ENCODE measurements at regions not wholly inside any gene's neighbourhood (a gene's known extent, or its start where the extent isn't known, plus 50 kb on each side); places are given as distances from the start of the nearest gene placed in this dataset.

- TF ChIP-seq, protein P1, sequence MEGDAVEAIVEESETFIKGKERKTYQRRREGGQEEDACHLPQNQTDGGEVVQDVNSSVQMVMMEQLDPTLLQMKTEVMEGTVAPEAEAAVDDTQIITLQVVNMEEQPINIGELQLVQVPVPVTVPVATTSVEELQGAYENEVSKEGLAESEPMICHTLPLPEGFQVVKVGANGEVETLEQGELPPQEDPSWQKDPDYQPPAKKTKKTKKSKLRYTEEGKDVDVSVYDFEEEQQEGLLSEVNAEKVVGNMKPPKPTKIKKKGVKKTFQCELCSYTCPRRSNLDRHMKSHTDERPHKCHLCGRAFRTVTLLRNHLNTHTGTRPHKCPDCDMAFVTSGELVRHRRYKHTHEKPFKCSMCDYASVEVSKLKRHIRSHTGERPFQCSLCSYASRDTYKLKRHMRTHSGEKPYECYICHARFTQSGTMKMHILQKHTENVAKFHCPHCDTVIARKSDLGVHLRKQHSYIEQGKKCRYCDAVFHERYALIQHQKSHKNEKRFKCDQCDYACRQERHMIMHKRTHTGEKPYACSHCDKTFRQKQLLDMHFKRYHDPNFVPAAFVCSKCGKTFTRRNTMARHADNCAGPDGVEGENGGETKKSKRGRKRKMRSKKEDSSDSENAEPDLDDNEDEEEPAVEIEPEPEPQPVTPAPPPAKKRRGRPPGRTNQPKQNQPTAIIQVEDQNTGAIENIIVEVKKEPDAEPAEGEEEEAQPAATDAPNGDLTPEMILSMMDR (IDR thresholded peaks at IDR 0.05; ENCODE audit: extremely low read depth, low read depth, low read length): no peak
- no peak overlapping the region for H3K4me3 ChIP-seq (ENCODE audit: insufficient read depth, low read length)
These were observed 364.3 kb upstream of the CCDC196 start for GRCh38 chr14:66121859-66122258.

DNA sequence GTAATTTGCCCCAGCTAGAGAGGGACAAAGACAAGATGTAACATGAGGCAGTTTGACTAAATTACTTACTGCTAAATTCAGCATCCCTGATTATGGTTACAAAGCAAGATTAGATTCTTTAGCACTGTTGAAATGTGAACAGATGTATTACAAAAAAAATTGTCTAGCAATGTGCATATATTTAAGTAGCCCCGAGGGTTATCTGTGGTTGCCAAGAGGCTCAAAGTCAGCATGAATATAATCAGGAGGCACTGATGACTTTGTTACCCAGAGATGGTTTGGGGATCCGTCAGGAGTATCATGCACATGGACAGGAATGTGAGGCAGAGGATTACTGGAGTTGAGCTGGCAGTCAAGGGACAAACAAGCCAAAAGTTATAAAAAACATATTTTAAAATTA, 356.9 kb upstream of the CCDC196 start:
- Histone ChIP-seq H3K4me3 (ENCODE audit: insufficient read depth, low read length) (no peak overlapping the region), H4K20me1 (ENCODE audit: insufficient read depth, low read length) (no peaks in the 10 kb centered on the region), H3K27ac (ENCODE audit: low read depth, low read length) (no peak overlapping the region), H3K36me3 (ENCODE audit: insufficient read depth, low read length) (no peaks in the 10 kb centered on the region), H3K9me3 (ENCODE audit: low read depth, low read length) (no peaks in the 10 kb centered on the region), H3K79me2 (ENCODE audit: insufficient read depth, low read length) (no peaks in the 10 kb centered on the region), H3K4me1 (ENCODE audit: insufficient read depth, low read length) (no peaks in the 10 kb centered on the region), H3K4me2 (ENCODE audit: insufficient read depth, low read length) (no peak overlapping the region), H2AFZ (ENCODE audit: low read length) (no peak overlapping the region), H3K27me3 (ENCODE audit: insufficient read depth, low read length) (no peaks in the 10 kb centered on the region)
- no peak for DNase-seq (ENCODE audit: insufficient read length, low spot score, missing footprints)
- TF ChIP-seq, protein P1 (IDR thresholded peaks at IDR 0.05; ENCODE audit: extremely low read depth, low read depth, low read length): no peak

More at GRCh38 chr14:66121859-66122258, 364.3 kb upstream of the CCDC196 start:
- Histone ChIP-seq H3K9me3 (ENCODE audit: low read depth, low read length) (no peaks in the 10 kb centered on the region), H4K20me1 (ENCODE audit: insufficient read depth, low read length) (no peaks in the 10 kb centered on the region), H3K36me3 (ENCODE audit: insufficient read depth, low read length) (no peaks in the 10 kb centered on the region), H3K4me2 (ENCODE audit: insufficient read depth, low read length) (no peak overlapping the region), H2AFZ (ENCODE audit: low read length) (no peak overlapping the region), H3K4me1 (ENCODE audit: insufficient read depth, low read length) (no peaks in the 10 kb centered on the region), H3K27ac (ENCODE audit: low read depth, low read length) (no peak overlapping the region), H3K79me2 (ENCODE audit: insufficient read depth, low read length) (no peaks in the 10 kb centered on the region), H3K27me3 (ENCODE audit: insufficient read depth, low read length) (no peaks in the 10 kb centered on the region)
- no peak for DNase-seq (ENCODE audit: insufficient read length, low spot score, missing footprints)

- Histone ChIP-seq H3K4me2 (ENCODE audit: insufficient read depth, low read length) (no peak overlapping the region), H3K27ac (ENCODE audit: low read depth, low read length) (no peak overlapping the region), H2AFZ (ENCODE audit: low read length) (no peak overlapping the region), H3K4me3 (ENCODE audit: insufficient read depth, low read length) (no peak overlapping the region), H3K36me3 (ENCODE audit: insufficient read depth, low read length) (no peaks in the 10 kb centered on the region), H3K79me2 (ENCODE audit: insufficient read depth, low read length) (no peaks in the 10 kb centered on the region), H3K4me1 (ENCODE audit: insufficient read depth, low read length) (no peaks in the 10 kb centered on the region), H3K27me3 (ENCODE audit: insufficient read depth, low read length) (no peaks in the 10 kb centered on the region), H4K20me1 (ENCODE audit: insufficient read depth, low read length) (no peaks in the 10 kb centered on the region), H3K9me3 (ENCODE audit: low read depth, low read length) (no peaks in the 10 kb centered on the region)
- no peak for DNase-seq (ENCODE audit: insufficient read length, low spot score, missing footprints)
- TF ChIP-seq, protein P1 (IDR thresholded peaks at IDR 0.05; ENCODE audit: extremely low read depth, low read depth, low read length): no peak
These were observed 355.1 kb upstream of the CCDC196 start for GRCh38 chr14:66131111-66131510.

DNA sequence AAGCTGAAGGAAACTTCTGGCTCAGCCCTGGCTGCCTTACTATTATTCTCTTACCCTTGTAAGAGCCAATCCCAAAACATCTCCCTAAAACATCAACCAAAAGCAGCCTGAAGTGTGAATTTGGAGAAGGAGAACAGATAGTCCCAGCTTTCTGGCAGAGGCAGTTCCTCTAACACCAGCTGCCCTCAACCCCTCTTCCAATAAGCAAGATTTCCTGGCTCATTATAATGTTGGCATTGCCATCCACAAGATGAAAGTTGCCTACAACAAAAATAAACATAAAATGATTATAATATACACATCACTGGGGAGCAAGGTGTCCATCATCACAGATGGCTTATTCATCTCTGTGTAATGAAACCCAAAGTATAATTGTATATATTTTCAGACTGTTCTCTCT, 352.5 kb upstream of the CCDC196 start:
- no peaks in the 10 kb centered on the region for H3K36me3 ChIP-seq (ENCODE audit: insufficient read depth, low read length)
- DNase-seq (ENCODE audit: insufficient read length, low spot score, missing footprints): no peak
- no peaks in the 10 kb centered on the region for H3K4me1 ChIP-seq (ENCODE audit: insufficient read depth, low read length)
- no peaks in the 10 kb centered on the region for H4K20me1 ChIP-seq (ENCODE audit: insufficient read depth, low read length)
- no peak overlapping the region for H2AFZ ChIP-seq (ENCODE audit: low read length)
- no peak overlapping the region for H3K4me2 ChIP-seq (ENCODE audit: insufficient read depth, low read length)
- H3K27me3 ChIP-seq (ENCODE audit: insufficient read depth, low read length): no peaks in the 10 kb centered on the region
- H3K79me2 ChIP-seq (ENCODE audit: insufficient read depth, low read length): no peaks in the 10 kb centered on the region
- TF ChIP-seq, protein P1 (IDR thresholded peaks at IDR 0.05; ENCODE audit: extremely low read depth, low read depth, low read length): no peak
- H3K4me3 ChIP-seq (ENCODE audit: insufficient read depth, low read length): no peak overlapping the region
- H3K27ac ChIP-seq (ENCODE audit: low read depth, low read length): no peak overlapping the region
- H3K9me3 ChIP-seq (ENCODE audit: low read depth, low read length): no peaks in the 10 kb centered on the region

All from osteoblast (primary cell).